T follicular helper cell (primary cell): ENCODE measurements at regions not wholly inside any gene's neighbourhood (a gene's known extent, or its start where the extent isn't known, plus 50 kb on each side); places are given as distances from the start of the nearest gene placed in this dataset.

Experiments used
- DNase-seq: peaks from one replicate; pipeline ENCODE4 v3.0.0-alpha.2; 2020; ENCODE audit warnings: low read depth

- DNase-seq: no peak
These were observed 52.1 kb upstream of the TGFBR2 start for GRCh38 chr3:30554317-30554690.

- DNase-seq: no peak
These were observed 50.4 kb upstream of the TGFBR2 start for GRCh38 chr3:30555968-30556367.
